K562 (cell line): ENCODE measurements at regions not wholly inside any gene's neighbourhood (a gene's known extent, or its start where the extent isn't known, plus 50 kb on each side); places are given as distances from the start of the nearest gene placed in this dataset.
A peak's percentile ranks its signal among the peaks of the same experiment; 100 is the strongest.

Experiments
- BDP1 ChIP-seq: IDR thresholded peaks from 3 replicates; pipeline ENCODE4 v1.6.1; 2011; ENCODE audit not compliant: insufficient read length, insufficient read depth
- MAFG ChIP-seq: fragments of 450-650 bp; conservative IDR thresholded peaks from 2 replicates; pipeline ENCODE4 v1.6.1; 2016; ENCODE audit warnings: missing genetic modification characterization, missing compliant biosample characterization
- RERE ChIP-seq: sonication (generic); formaldehyde crosslinking; IDR thresholded peaks from 2 replicates; pipeline ENCODE4 v1.8.0; 2023; ENCODE audit warnings: missing genetic modification reagents, mild to moderate bottlenecking, borderline replicate concordance
- SAFB2 ChIP-seq: fragments of 200-400 bp; formaldehyde crosslinking; IDR thresholded peaks from 2 replicates; pipeline ENCODE4 v1.6.1; 2018; ENCODE audit warnings: borderline replicate concordance, low read length, low read depth, moderate library complexity; ENCODE audit not compliant: severe bottlenecking
- UBTF ChIP-seq, 2 experiments: IDR thresholded peaks; 2 replicates each; pipeline ENCODE4 v1.6.1; 2012; ENCODE audit warnings: improper control_type of control experiment in 2 of 2, low read depth in 2 of 2, low read length in 2 of 2, borderline replicate concordance in 1 of 2
- ZNF12 ChIP-seq: sonication (generic); formaldehyde crosslinking; IDR thresholded peaks from 2 replicates; pipeline ENCODE4 v1.4.0; 2020; ENCODE audit warnings: mild to moderate bottlenecking, missing genetic modification reagents
- ZNF197 ChIP-seq: fragments of 200-800 bp; sonication (Bioruptor generic); IDR thresholded peaks from 2 replicates; pipeline ENCODE4 v1.6.1; 2016; ENCODE audit warnings: low read depth, missing genetic modification characterization, missing compliant biosample characterization
- ZNF280A ChIP-seq: fragments of 450-650 bp; IDR thresholded peaks from 2 replicates; pipeline ENCODE4 v1.6.1; 2018; ENCODE audit warnings: mild to moderate bottlenecking, low read depth; ENCODE audit not compliant: partially characterized antibody
- ZNF75A ChIP-seq: fragments of 450-650 bp; formaldehyde crosslinking; IDR thresholded peaks from 2 replicates; pipeline ENCODE4 v1.4.0; 2020; ENCODE audit warnings: mild to moderate bottlenecking
- TF ChIP-seq, protein P1 (sequence below): fragments of 450-650 bp; IDR thresholded peaks from 2 replicates; pipeline ENCODE4 v1.6.1; 2016; ENCODE audit warnings: antibody characterized with exemption
- TF ChIP-seq, protein P2 (sequence below): fragments of 250-450 bp; sonication (Bioruptor Pico); IDR thresholded peaks from 2 replicates; pipeline ENCODE4 v1.5.0; 2021

DNA sequence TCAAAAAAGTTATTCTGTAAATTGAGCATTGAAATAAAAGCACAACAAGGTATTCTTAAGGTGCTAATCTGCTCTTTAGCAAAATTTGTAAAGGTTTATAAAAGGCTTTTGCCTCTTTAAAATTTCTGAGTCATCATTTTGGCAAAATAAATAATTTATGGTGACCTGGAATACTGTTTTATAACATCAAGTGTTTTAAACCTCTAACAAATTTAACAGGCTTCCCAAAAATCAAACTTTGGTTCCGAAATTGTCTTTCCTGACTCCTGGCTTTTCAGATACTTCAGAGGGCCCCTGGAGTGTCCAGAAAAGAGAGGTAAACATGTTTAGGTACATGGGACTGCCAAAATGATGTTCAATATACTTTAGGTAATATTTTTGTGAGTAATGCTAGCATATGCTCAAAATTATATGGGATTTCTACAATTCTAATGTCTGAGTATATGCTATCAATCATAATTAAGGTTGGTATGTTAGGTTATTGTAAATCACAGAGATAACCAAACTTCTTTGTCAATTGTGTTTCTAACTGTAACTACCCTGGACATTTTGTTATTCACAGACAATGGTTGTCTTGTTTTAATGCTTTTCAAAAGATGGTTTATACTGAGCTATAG, 160.3 kb upstream of the OLIG3 start (continued):
- TF ChIP-seq, protein P1, sequence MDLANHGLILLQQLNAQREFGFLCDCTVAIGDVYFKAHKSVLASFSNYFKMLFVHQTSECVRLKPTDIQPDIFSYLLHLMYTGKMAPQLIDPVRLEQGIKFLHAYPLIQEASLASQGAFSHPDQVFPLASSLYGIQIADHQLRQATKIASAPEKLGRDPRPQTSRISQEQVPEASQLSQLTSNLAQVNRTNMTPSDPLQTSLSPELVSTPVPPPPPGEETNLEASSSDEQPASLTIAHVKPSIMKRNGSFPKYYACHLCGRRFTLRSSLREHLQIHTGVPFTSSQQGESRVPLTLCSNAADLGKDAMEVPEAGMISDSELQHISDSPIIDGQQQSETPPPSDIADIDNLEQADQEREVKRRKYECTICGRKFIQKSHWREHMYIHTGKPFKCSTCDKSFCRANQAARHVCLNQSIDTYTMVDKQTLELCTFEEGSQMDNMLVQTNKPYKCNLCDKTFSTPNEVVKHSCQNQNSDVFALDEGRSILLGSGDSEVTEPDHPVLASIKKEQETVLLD: no peak
- TF ChIP-seq RERE (CRISPR knock-in tag) (no peak), BDP1 (no peak), UBTF (IDR thresholded peaks at IDR 0.05; ENCODE audit: borderline replicate concordance in 1 of 2, low read depth in 2 of 2, low read length in 2 of 2) (no peak), ZNF12 (CRISPR knock-in tag) (no peak), MAFG (tag) (no peak; the same call in 1 of the 2 replicates), SAFB2 (no peak), ZNF280A (peak; percentile 64), ZNF75A (CRISPR knock-in tag) (no peak), ZNF197 (CRISPR knock-in tag) (no peak)
- TF ChIP-seq, protein P2, sequence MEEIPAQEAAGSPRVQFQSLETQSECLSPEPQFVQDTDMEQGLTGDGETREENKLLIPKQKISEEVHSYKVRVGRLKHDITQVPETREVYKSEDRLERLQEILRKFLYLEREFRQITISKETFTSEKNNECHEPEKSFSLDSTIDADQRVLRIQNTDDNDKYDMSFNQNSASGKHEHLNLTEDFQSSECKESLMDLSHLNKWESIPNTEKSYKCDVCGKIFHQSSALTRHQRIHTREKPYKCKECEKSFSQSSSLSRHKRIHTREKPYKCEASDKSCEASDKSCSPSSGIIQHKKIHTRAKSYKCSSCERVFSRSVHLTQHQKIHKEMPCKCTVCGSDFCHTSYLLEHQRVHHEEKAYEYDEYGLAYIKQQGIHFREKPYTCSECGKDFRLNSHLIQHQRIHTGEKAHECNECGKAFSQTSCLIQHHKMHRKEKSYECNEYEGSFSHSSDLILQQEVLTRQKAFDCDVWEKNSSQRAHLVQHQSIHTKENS (CRISPR knock-in tag): no peak
